ENCODE measurements at regions not wholly inside any gene's neighbourhood (a gene's known extent, or its start where the extent isn't known, plus 50 kb on each side); places are given as distances from the start of the nearest gene placed in this dataset.

- Histone ChIP-seq H3K27ac (no peak overlapping the region), H3K9ac (no peak overlapping the region), H3K9me3 (ENCODE audit: control insufficient read depth, low read length) (no peaks in the 10 kb centered on the region), H3K27me3 (ENCODE audit: control insufficient read depth, insufficient read depth, low read length) (no peaks in the 10 kb centered on the region), H3K36me3 (ENCODE audit: control insufficient read depth, insufficient read depth, low read length) (no peaks in the 10 kb centered on the region), H3K4me1 (peaks cover under 1% of the 10 kb centered on the region), H3K79me2 (no peaks in the 10 kb centered on the region), H3K4me2 (ENCODE audit: low read length) (no peak overlapping the region), H3K4me3 (ENCODE audit: low read depth, low read length) (no peak overlapping the region), H2AFZ (no peak overlapping the region)
- no peak for TF ChIP-seq CTCF (IDR thresholded peaks at IDR 0.05)
Measured at GRCh38 chr6:118745156-118745555, 93.8 kb upstream of the CEP85L start.

DNA sequence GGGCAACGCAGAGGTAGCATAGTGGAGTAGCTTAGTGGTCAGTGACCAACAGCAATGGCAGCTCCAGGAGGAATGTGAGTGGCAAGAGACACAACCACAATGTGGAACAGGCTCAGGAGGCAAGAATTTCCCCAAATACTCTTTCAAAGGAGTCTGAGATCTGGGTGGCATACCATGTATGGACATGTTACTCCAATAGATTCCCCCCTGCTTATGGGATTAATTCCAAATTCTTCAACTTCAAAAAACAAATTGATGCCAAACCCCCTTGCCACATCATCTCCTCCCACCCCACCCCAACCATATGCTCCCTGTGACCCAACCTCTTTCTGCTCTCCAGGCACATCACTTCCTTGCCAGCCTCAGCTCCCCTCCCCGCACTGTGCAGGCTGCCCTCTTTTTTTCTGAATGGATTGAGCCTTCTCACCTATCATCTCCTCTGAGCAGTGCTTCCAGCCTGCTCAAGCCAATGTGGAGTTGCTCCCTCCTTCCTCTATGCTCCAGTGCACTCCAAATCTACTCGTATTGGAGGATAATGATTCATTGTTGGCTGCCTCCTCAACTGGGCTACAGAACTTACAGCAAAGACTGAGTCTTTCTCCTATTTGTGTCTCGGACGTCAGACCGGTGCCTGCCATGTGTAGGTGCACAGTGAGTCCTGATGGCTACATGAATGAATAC is 93.0 kb upstream of the CEP85L start:
- Histone ChIP-seq H3K9ac (no peak overlapping the region), H3K27me3 (ENCODE audit: control insufficient read depth, insufficient read depth, low read length) (no peaks in the 10 kb centered on the region), H3K4me3 (ENCODE audit: low read depth, low read length) (no peak overlapping the region), H3K9me3 (ENCODE audit: control insufficient read depth, low read length) (no peaks in the 10 kb centered on the region), H3K27ac (no peak overlapping the region), H3K4me2 (ENCODE audit: low read length) (no peak overlapping the region), H3K4me1 (peaks cover 5% of the 10 kb centered on the region), H3K36me3 (ENCODE audit: control insufficient read depth, insufficient read depth, low read length) (no peaks in the 10 kb centered on the region), H3K79me2 (no peaks in the 10 kb centered on the region), H2AFZ (no peak overlapping the region)
- no peak for TF ChIP-seq CTCF (IDR thresholded peaks at IDR 0.05)

DNA sequence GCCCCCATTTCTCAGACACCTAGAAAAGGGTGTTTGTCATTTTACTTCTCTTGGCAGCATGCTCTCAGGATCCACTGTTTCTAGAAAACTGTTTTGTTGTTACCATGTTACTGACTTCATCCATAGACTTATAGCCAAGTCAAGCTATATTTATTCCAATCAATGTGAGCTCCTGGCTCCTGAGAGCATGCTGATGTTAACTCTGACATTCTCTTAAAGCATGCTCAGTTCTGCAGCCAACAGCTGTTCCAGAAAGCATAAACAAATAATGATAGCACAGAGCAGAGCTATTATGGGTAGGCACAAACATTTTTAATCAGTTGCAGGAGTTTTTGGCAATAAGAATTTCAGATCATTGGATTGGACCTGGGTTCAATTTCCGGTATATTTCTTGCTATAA is 92.4 kb upstream of the CEP85L start:
- no peak overlapping the region for H3K4me2 ChIP-seq (ENCODE audit: low read length)
- no peaks in the 10 kb centered on the region for H3K9me3 ChIP-seq (ENCODE audit: control insufficient read depth, low read length)
- H3K4me3 ChIP-seq (ENCODE audit: low read depth, low read length): no peak overlapping the region
- no peak overlapping the region for H3K9ac ChIP-seq
- no peaks in the 10 kb centered on the region for H3K27me3 ChIP-seq (ENCODE audit: control insufficient read depth, insufficient read depth, low read length)
- H2AFZ ChIP-seq: no peak overlapping the region
- no peaks in the 10 kb centered on the region for H3K36me3 ChIP-seq (ENCODE audit: control insufficient read depth, insufficient read depth, low read length)
- H3K4me1 ChIP-seq: peaks cover 5% of the 10 kb centered on the region
- H3K27ac ChIP-seq: no peak overlapping the region
- TF ChIP-seq CTCF (IDR thresholded peaks at IDR 0.05): no peak
- no peaks in the 10 kb centered on the region for H3K79me2 ChIP-seq

- Histone ChIP-seq H3K4me2 (ENCODE audit: low read length) (no peak overlapping the region), H3K79me2 (no peaks in the 10 kb centered on the region), H2AFZ (no peak overlapping the region), H3K4me3 (ENCODE audit: low read depth, low read length) (no peak overlapping the region), H3K27ac (no peak overlapping the region), H3K9me3 (ENCODE audit: control insufficient read depth, low read length) (no peaks in the 10 kb centered on the region), H3K36me3 (ENCODE audit: control insufficient read depth, insufficient read depth, low read length) (no peaks in the 10 kb centered on the region), H3K27me3 (ENCODE audit: control insufficient read depth, insufficient read depth, low read length) (no peaks in the 10 kb centered on the region), H3K4me1 (peaks cover 5% of the 10 kb centered on the region), H3K9ac (no peak overlapping the region)
- no peak for TF ChIP-seq CTCF (IDR thresholded peaks at IDR 0.05)
Measured at GRCh38 chr6:118740372-118740771, 89.0 kb upstream of the CEP85L start.

DNA sequence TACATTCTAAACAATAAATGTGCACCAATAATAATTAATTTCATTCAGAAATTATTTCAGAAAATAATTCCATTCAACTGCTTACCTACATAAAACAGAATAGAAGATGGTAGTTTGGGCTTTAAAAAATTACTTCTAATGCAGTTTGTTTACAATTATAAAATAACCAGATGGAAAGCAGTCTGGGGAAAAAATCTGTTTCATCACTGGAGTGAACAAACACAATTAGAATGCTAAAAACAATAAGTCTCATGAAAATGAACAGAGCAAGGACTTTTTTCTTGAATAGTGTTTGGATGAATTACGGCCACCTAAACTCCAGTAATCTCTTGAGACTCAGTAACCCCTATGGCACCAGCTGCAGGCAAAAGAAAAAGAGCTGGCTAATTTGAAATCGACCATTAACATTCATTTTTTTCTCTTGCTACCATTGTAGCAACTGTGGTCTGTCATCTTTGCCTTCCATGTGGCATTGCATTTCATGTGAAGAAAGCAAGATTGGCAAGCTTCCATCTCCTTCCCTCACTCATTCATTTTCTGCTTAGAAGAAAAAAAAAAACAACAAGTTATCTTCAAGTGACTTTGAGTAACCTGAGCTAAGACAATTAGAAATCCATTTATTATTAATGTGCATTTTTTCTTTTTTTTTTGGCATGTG is 88.4 kb upstream of the CEP85L start:
- Histone ChIP-seq H3K79me2 (no peaks in the 10 kb centered on the region), H3K36me3 (ENCODE audit: control insufficient read depth, insufficient read depth, low read length) (no peaks in the 10 kb centered on the region), H3K27me3 (ENCODE audit: control insufficient read depth, insufficient read depth, low read length) (no peaks in the 10 kb centered on the region), H3K4me3 (ENCODE audit: low read depth, low read length) (no peak overlapping the region), H3K4me2 (ENCODE audit: low read length) (no peak overlapping the region), H3K4me1 (peaks cover 5% of the 10 kb centered on the region), H3K27ac (no peak overlapping the region), H2AFZ (no peak overlapping the region), H3K9ac (no peak overlapping the region), H3K9me3 (ENCODE audit: control insufficient read depth, low read length) (no peaks in the 10 kb centered on the region)
- no peak for TF ChIP-seq CTCF (IDR thresholded peaks at IDR 0.05)
